GOT3 (cell line): ENCODE measurements at regions not wholly inside any gene's neighbourhood (a gene's known extent, or its start where the extent isn't known, plus 50 kb on each side); places are given as distances from the start of the nearest gene placed in this dataset.
"Not testable (repeated sequence)": the region's sequence is repeated elsewhere in the genome, so short reads cannot be mapped to it uniquely, and the experiment has no call there.

Experiments
- DNase-seq: peaks from one replicate; lab custom pipeline; 2025; ENCODE audit warnings: mixed read lengths; lab: John Stamatoyannopoulos, UW

- DNase-seq, result no peak
These were observed 75.8 kb upstream of the BACH2 start for GRCh38 chr6:90372450-90372849.

DNA sequence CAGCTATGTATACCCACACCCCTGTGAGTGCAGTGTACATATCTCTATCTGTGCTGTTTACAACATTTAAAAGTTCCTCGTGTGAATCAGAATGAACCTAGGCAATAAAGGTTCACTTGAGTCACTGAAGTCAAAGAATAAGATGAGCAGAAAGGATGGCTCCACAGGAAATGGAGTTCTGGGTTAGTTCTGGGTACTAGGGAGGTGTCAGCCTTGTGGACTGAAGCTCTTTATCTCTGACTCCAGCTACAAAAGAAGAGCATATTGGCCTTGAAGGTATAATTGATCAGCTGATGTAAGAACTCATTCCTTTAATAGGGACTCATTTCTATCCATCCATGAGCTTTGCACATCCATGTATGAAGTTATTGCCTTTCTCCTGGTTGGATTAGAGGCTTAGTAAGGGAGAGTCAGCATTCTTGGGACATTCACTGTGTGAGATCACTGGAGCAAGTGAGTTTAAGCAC, 73.9 kb upstream of the BACH2 start:
- no peak for DNase-seq

- DNase-seq, result no peak
These were observed 73.0 kb upstream of the BACH2 start for GRCh38 chr6:90369651-90370050.

DNA sequence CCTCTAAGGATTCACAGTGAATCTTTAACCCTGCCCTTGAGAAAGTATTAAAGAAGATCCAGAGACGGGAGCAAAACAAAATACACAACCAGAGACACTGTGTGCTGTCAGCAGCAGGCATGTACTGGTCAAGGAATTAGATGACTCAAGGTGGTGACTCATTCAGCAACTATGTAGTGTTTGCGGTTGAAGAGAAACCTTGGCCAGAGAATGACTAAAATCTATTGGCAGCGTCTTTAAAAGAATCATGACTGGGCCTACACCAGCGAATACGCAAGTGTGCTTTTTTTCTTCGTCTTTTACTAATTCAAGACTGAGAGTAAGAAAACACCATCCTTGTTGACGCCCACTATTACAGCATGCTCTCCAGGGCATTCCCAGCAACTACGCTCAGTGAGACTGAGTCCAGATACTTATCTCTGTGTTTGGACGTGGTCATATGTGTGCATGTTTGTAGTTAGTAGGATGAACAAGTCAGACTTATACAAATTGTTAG, 72.4 kb upstream of the BACH2 start:
- DNase-seq, result peak; percentile 59

GRCh38 chr6:90368601-90369000, 72.0 kb upstream of the BACH2 start:
- DNase-seq, result no peak

DNA sequence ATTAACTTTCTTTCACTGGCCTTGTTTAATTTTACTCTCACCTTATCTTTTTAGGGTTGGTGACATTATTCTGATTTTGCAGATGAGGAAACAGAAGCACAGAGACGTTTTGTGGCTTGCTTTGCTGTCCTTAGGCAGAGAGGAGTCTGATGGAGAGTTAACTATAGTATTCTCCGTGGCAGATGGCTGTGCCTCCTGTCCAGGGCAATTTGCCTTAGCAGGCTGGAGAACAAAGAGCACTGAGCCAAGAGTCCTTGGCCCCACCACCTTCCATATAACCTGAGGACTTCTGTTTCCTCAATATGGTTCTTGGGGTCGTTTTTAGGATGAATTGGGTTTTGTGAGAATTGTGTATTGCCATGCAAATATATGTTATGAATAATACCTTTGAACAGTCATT, 71.4 kb upstream of the BACH2 start:
- DNase-seq, result no peak

- no peak for DNase-seq
These were observed 69.0 kb upstream of the BACH2 start for GRCh38 chr6:90365565-90366219.

- DNase-seq, result no peak
These were observed 68.4 kb upstream of the BACH2 start for GRCh38 chr6:90365002-90365401.

DNA sequence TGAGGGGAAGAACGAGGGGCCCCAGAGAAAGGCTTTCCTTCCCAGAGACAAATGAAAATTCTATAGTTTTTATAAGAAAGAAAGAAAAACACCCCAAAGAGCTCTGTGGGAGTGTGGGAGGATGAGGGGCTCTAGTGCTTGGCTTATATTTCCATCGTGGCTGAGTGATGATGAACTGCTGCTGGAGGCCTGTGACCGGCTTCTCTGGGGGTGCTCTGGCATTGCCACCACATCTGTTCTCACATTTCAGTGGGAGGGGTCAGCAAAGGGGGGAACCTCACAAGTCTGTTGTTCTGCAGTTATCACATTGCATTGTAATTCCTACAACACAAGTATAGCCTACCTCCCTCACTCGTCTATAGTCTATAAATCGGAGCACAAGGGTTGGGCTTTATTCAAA, 67.6 kb upstream of the BACH2 start:
- no peak for DNase-seq

- no peak for DNase-seq
These were observed 65.7 kb upstream of the BACH2 start for GRCh38 chr6:90362318-90362717.

DNA sequence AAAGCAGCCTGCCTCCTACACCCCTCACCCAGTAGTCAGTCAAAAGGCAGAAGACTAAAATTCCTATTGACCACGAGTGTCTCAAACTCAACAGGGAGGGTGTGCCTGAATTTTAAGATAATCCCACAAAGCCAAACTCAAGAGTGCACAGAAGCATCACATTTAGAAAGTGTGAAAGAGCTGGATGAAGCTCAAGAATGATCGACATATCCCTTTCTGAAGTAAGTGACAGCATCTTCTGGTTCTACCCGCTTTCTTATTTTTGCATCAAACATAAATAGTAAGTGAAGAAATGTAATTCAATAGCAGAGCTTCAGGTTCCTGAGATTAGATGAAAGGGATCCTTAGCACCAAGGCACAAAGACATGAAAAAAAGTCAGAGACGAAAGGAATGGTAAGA, 64.5 kb upstream of the BACH2 start:
- DNase-seq, result no peak

- DNase-seq, result not testable (repeated sequence)
These were observed 61.6 kb upstream of the BACH2 start for GRCh38 chr6:90358036-90358770.

DNA sequence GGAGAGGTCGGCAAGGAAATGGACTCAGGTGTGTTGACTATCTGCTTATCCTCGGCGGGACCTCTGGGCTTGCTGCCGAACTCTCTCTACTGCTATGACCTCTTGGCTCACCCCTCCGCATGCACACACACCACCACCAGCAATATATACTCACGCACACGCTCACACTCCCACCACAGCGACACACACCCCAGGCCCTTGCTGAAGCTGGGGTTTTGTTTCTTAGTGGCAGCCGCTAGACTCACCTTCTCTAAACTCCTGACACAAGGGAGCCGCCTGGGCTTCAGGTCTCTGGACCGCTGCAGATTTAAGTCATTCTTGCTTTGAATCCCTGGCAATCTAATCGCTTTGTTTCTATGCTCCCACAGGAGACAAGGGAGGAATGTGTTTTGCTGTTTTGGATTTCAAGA, 59.4 kb upstream of the BACH2 start:
- no peak for DNase-seq

DNA sequence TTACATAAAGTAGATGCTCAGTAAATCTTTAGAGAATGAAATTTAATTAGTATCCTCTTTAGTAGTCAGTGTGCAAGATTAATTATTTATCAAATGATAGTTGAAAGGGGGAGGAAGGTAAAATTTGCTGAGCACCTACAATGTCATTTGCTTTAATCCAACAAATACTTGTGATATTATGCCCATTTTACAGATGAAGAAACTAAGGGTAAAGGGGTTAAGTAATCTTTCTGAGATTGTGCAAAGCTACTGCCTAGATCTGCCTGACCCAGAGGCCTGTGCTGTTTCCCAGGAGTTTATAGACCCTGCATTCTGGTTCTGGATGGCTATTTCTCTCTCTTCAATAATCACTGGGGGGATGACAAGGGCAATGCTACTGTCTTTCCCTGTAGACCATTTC, 58.3 kb upstream of the BACH2 start:
- DNase-seq, result no peak

- no peak for DNase-seq
These were observed 55.1 kb upstream of the BACH2 start for GRCh38 chr6:90351696-90352095.

DNA sequence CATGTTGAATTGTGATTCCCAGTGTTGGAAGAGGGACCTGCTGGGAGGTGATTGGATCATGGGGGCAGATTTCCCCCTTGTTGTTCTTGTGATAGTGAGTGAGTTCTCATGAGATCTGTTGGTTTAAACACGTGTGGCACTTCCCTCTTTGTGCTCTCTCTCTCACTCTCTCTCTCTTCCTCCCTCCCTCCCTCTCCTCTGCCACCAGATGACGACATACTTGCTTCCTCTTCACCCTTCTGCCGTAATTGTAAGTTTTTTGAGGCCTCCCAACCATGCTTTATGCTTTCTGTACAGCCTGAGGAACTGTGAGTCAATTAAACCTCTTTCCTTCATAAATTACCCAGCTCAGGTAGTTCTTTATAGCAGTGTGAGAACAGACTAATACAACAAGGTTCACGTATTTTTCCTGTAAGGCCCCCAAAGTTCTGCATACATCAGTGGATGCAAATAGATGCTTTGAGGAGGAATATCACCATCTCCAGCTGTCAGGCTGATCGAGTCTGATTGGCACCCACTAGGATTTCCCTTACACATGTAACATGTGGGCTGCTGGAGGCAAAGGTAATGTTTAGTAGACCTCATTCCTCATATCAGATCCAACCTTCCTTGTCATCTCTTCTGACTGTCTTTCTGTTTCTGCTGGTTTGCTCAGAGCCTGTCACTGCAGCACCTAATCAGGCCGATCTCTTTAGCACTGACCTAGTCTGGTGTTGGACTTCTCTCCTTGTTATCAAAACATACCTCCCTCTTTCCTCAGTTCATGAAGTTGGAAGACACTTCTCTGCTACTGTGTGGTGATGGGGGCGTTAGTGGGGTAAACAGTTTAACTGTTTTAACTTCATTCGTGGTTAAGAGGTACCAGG, 54.3 kb upstream of the BACH2 start:
- DNase-seq, result no peak

DNA sequence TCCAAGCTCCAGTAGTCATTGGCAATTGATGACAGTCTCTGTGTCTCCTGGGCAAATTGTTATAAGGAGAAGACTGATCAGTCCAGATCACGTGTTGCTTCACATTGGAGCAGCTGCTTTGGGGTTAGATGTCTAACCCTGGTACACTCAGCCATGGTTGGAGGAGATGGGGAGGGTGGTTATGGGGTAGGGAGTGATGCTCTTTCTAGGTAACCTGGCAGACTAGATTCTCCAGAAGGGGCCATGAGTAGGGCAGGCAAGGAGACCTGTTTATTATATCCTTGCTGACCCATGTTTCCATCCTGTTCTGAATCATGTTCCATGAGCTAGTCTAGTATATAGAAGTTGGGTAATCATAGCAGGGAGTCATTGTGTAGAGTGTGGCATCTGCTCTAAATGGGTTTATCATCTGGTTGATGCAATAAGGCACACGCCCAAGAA, 50.8 kb upstream of the BACH2 start:
- DNase-seq, result no peak

DNA sequence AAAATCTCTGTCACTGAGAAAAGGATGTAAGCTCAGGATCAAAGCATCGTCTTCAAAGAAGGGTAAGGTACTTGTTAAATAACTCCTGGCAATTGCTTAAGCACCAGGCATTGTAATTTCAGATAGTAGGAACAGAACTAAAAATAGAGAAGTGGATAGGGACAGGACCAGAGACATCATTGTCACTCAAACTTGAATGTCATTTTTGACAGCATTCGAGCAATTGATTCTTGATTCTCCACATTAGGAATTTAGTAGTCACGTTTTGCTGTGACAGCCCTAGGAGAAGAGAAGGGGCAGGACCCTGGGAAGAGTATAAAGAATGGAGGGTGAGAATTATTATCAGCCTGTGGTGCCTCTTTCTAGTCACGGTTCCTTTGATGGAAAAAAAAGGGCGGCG, 50.1 kb upstream of the BACH2 start:
- DNase-seq, result no peak
